ENCODE measurements at regions not wholly inside any gene's neighbourhood (a gene's known extent, or its start where the extent isn't known, plus 50 kb on each side); places are given as distances from the start of the nearest gene placed in this dataset.

DNA sequence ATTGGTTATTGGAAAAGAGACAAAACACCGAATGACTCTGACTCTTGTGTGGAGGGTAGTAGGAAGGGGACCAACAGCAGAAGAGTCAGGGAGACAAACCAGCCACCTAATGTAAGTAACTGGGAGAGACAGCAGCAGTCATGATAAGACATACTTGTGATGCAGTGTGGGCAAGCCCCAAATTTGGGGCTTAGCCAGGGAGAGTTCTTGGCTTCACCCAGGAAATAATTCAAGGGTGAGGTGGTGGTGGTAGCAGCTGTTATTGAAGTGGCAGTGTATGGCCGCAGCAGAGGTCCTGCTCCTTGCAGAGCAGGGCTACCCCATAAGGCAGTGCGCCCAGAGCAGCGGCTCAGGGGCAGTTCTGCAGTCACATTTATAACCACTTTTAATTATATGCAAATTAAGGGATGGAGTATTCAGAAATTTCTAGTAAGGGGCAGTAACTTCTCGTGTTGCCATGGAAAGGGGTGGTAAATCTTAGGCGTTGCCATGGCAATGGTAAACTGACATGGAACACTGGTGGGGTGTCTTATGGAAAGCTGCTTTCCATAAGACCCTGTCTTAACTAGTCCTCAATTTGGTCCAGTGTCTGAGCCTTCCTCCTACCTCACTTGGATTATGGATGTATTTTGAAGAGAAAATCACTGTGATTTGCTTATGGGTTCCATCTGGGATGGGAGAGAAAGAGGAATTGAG lies 317.1 kb downstream of the PHKB start:
- DNase-seq (ENCODE audit: low spot score in 2 of 2) = no peak
- Histone ChIP-seq H3K4me1 (peaks cover 0 to 4% of the 10 kb centered on the region in 2 donors), H3K36me3 (no peaks in the 10 kb centered on the region), H3K4me3 (no peak overlapping the region), H3K9me3 (no peaks in the 10 kb centered on the region), H3K27ac (no peak overlapping the region), H3K27me3 (no peaks in the 10 kb centered on the region)
- intact Hi-C loops (cut with DNase I; ENCODE audit: low total_unique reads) = no loop called here
- TF ChIP-seq POLR2AphosphoS5 (IDR thresholded peaks at IDR 0.05) = no peak
- TF ChIP-seq, protein P1, sequence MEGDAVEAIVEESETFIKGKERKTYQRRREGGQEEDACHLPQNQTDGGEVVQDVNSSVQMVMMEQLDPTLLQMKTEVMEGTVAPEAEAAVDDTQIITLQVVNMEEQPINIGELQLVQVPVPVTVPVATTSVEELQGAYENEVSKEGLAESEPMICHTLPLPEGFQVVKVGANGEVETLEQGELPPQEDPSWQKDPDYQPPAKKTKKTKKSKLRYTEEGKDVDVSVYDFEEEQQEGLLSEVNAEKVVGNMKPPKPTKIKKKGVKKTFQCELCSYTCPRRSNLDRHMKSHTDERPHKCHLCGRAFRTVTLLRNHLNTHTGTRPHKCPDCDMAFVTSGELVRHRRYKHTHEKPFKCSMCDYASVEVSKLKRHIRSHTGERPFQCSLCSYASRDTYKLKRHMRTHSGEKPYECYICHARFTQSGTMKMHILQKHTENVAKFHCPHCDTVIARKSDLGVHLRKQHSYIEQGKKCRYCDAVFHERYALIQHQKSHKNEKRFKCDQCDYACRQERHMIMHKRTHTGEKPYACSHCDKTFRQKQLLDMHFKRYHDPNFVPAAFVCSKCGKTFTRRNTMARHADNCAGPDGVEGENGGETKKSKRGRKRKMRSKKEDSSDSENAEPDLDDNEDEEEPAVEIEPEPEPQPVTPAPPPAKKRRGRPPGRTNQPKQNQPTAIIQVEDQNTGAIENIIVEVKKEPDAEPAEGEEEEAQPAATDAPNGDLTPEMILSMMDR (IDR thresholded peaks at IDR 0.05) = no peak
- no peak for TF ChIP-seq POLR2A (IDR thresholded peaks at IDR 0.05)

DNA sequence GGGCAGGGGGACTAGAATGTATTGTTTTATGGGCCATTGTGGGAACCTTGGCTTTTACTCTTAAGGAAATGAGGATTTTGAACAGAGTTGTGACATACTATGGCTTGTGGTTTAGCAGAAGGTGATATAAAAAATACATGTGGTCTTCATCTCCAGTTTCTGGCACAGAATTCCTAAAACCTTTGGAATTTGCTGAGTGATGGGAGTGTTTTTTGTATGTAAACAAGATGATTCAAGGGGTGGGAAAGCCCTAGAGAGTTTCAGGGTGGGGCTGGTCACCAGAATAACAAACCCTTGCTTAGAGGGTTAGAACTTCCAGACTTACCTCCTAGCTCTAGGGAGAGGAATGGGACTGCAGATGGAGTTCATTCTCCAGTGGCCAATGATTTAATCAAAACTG lies 316.1 kb downstream of the PHKB start:
- Histone ChIP-seq H3K9me3 (no peaks in the 10 kb centered on the region), H3K4me3 (no peak overlapping the region), H3K36me3 (no peaks in the 10 kb centered on the region), H3K27ac (no peak overlapping the region), H3K27me3 (no peaks in the 10 kb centered on the region), H3K4me1 (peaks cover 0 to 4% of the 10 kb centered on the region in 2 donors)
- TF ChIP-seq, protein P1 (IDR thresholded peaks at IDR 0.05) = no peak
- TF ChIP-seq POLR2AphosphoS5 (IDR thresholded peaks at IDR 0.05) (no peak), POLR2A (IDR thresholded peaks at IDR 0.05) (no peak)
- intact Hi-C loops (cut with DNase I; ENCODE audit: low total_unique reads) = no loop called here
- no peak for DNase-seq (ENCODE audit: low spot score in 2 of 2)

DNA sequence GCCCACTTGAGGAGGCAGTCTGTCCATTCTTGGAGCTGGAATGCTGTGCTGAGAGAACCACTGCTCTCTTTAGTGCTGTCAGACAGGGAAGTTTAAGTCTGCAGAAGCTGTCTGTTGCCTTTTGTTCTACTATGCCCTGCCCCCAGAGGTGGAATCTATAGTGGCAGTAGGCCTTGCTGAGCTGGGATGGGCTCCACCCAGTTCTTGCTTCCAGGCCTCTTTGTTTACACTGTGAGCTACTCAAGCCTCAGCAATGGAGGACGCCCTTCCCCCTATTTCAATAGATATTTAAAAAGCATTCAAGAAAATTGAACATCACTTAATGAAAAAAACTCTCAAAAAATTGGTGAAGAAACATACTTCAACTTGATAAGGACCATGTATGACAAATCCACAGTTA lies 313.5 kb downstream of the PHKB start:
- no peaks in the 10 kb centered on the region for H3K36me3 ChIP-seq
- no peak overlapping the region for H3K27ac ChIP-seq
- no peak for DNase-seq (ENCODE audit: low spot score in 2 of 2)
- H3K9me3 ChIP-seq = no peaks in the 10 kb centered on the region
- no peaks in the 10 kb centered on the region for H3K27me3 ChIP-seq
- no peak overlapping the region for H3K4me3 ChIP-seq
- intact Hi-C loops (cut with DNase I; ENCODE audit: low total_unique reads) = no loop called here
- TF ChIP-seq, protein P1 (IDR thresholded peaks at IDR 0.05) = no peak
- TF ChIP-seq POLR2AphosphoS5 (IDR thresholded peaks at IDR 0.05) (no peak), POLR2A (IDR thresholded peaks at IDR 0.05) (no peak)
- no peaks in the 10 kb centered on the region for H3K4me1 ChIP-seq

DNA sequence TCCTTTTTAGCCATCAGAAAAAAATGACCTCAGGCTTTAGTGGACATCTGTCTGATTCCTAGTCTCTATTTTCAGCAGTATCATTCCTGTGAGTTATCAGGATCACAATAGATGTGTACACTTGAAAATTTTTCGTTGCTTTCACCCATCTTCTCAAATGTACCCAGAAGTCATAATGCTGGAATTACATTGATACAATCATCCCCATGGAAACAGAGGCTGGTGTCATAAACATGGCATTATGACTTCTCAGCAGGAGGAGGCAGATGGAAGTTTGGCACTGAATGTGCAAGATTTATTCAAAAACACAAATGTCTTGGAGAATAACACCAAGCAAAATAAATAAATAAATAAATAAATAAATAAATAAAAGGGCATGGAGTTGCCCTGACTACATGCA lies 292.5 kb downstream of the PHKB start:
- Histone ChIP-seq H3K9me3 (peaks cover 0 to 7% of the 10 kb centered on the region in 2 donors), H3K4me1 (no peaks in the 10 kb centered on the region), H3K4me3 (no peak overlapping the region), H3K36me3 (no peaks in the 10 kb centered on the region), H3K27ac (no peak overlapping the region), H3K27me3 (no peaks in the 10 kb centered on the region)
- intact Hi-C loops (cut with DNase I; ENCODE audit: low total_unique reads) = no loop called here
- DNase-seq (ENCODE audit: low spot score in 2 of 2) = no peak
- no peak for TF ChIP-seq POLR2A (IDR thresholded peaks at IDR 0.05)
- no peak for TF ChIP-seq POLR2AphosphoS5 (IDR thresholded peaks at IDR 0.05)
- TF ChIP-seq, protein P1 (IDR thresholded peaks at IDR 0.05) = no peak
